CD14-positive monocyte (primary cell): ENCODE measurements at regions not wholly inside any gene's neighbourhood (a gene's known extent, or its start where the extent isn't known, plus 50 kb on each side); places are given as distances from the start of the nearest gene placed in this dataset.

Experiments
- DNase-seq, 3 donors: peaks; one replicate each; pipeline ENCODE4 v3.0.0-alpha.2; 2011 to 2022
- H2AFZ ChIP-seq: 2 replicates; pipeline ENCODE4 v1.6.0; 2012; ENCODE audit warnings: mild to moderate bottlenecking, low read depth, low read length, inconsistent platforms; ENCODE audit not compliant: insufficient read depth, poor library complexity, severe bottlenecking
- H3K27ac ChIP-seq, 2 donors: 1 replicate in 1 of 2; 2 replicates in 1 of 2; pipeline ENCODE4 v1.5.1; 2012 to 2013; ENCODE audit warnings: low read length in 2 of 2, control low read depth in 1 of 2, inconsistent platforms in 1 of 2, low read depth in 1 of 2, mild to moderate bottlenecking in 1 of 2
- H3K27me3 ChIP-seq, 2 donors: one replicate each; pipeline versions ENCODE4 v1.6.0 to v1.6.1; 2011 to 2013; ENCODE audit warnings: low read length in 2 of 2; ENCODE audit not compliant: control insufficient read depth in 2 of 2, insufficient read depth in 2 of 2
- H3K36me3 ChIP-seq, 2 donors: replicated peaks in 1 of 2; 1 replicate in 1 of 2; 2 replicates in 1 of 2; pipeline versions ENCODE4 v1.5.1 to v1.6.1; 2012 to 2013; ENCODE audit warnings: low read length in 2 of 2, control low read depth in 1 of 2, inconsistent platforms in 1 of 2, mild to moderate bottlenecking in 1 of 2; ENCODE audit not compliant: insufficient read depth in 2 of 2, control insufficient read depth in 1 of 2
- H3K4me1 ChIP-seq, 2 donors: 1 replicate in 1 of 2; 2 replicates in 1 of 2; pipeline versions ENCODE4 v1.5.1 to v1.6.1; 2012 to 2013; ENCODE audit warnings: low read length in 2 of 2, control low read depth in 1 of 2, inconsistent platforms in 1 of 2, mild to moderate bottlenecking in 1 of 2, moderate library complexity in 1 of 2; ENCODE audit not compliant: insufficient read depth in 2 of 2, control insufficient read depth in 1 of 2
- H3K4me2 ChIP-seq: replicated peaks from 2 replicates; pipeline ENCODE3; 2012; ENCODE audit warnings: low read length, moderate library complexity, mild to moderate bottlenecking; ENCODE audit not compliant: poor library complexity, severe bottlenecking; ENCODE audit errors: extremely low read depth
- H3K4me3 ChIP-seq, 3 experiments: fragments of 200-600 bp in 1 of 3; sonication (generic) in 1 of 3; replicated peaks in 1 of 3; 1 replicate in 2 of 3; 2 replicates in 1 of 3; pipeline ENCODE4 v1.5.1; 2011 to 2013; ENCODE audit warnings: low read length in 3 of 3, mild to moderate bottlenecking in 3 of 3, control low read depth in 2 of 3, low read depth in 2 of 3, inconsistent platforms in 1 of 3, moderate library complexity in 1 of 3
- H3K79me2 ChIP-seq: 2 replicates; pipeline ENCODE4 v1.6.0; 2012; ENCODE audit warnings: mild to moderate bottlenecking, control low read depth, inconsistent platforms, low read length, moderate library complexity; ENCODE audit not compliant: insufficient read depth
- H3K9ac ChIP-seq: 2 replicates; pipeline ENCODE4 v1.6.0; 2017; ENCODE audit warnings: low read length, mild to moderate bottlenecking; ENCODE audit not compliant: insufficient read depth, poor library complexity, severe bottlenecking
- H3K9me3 ChIP-seq, 2 donors: replicated peaks in 1 of 2; 1 replicate in 1 of 2; 2 replicates in 1 of 2; pipeline versions ENCODE4 v1.5.1 to v1.6.1; 2012 to 2013; ENCODE audit warnings: low read length in 2 of 2, control low read depth in 1 of 2; ENCODE audit not compliant: control insufficient read depth in 1 of 2, insufficient read depth in 1 of 2
- H4K20me1 ChIP-seq: 2 replicates; pipeline ENCODE4 v1.6.0; 2012; ENCODE audit warnings: mild to moderate bottlenecking, low read length, control low read depth, moderate library complexity; ENCODE audit not compliant: insufficient read depth
- H3K27ac Mint-ChIP-seq, 7 donors: one replicate each; pipeline ENCODE4 v1.8.0; 2020; ENCODE audit warnings: mild to moderate bottlenecking in 7 of 7, mixed read lengths in 7 of 7, moderate library complexity in 6 of 7, inconsistent platforms in 2 of 7
- H3K27me3 Mint-ChIP-seq, 3 donors: one replicate each; pipeline ENCODE4 v1.8.0; 2021 to 2022; ENCODE audit warnings: low read depth in 3 of 3, mild to moderate bottlenecking in 3 of 3, mixed read lengths in 3 of 3, moderate library complexity in 3 of 3, inconsistent platforms in 1 of 3
- H3K36me3 Mint-ChIP-seq, 2 donors: one replicate each; pipeline ENCODE4 v1.8.0; 2020; ENCODE audit warnings: mixed read lengths in 2 of 2, inconsistent platforms in 1 of 2, mild to moderate bottlenecking in 1 of 2
- H3K4me1 Mint-ChIP-seq: one replicate; pipeline ENCODE4 v1.8.0; 2020; ENCODE audit warnings: mild to moderate bottlenecking, mixed read lengths
- H3K4me3 Mint-ChIP-seq, 2 donors: one replicate each; pipeline ENCODE4 v1.8.0; 2020; ENCODE audit warnings: mild to moderate bottlenecking in 2 of 2, mixed read lengths in 2 of 2, moderate library complexity in 1 of 2
- H3K9me3 Mint-ChIP-seq, 7 donors: one replicate each; pipeline ENCODE4 v1.8.0; 2020 to 2022; ENCODE audit warnings: mixed read lengths in 7 of 7, mild to moderate bottlenecking in 6 of 7, moderate library complexity in 6 of 7, inconsistent platforms in 2 of 7
- WGBS: methylation state at CpG from one replicate; pipeline ENCODE4 v1.1.5; 2013; ENCODE audit warnings: missing lambda C conversion rate; ENCODE audit not compliant: insufficient coverage; 5-methylcytosine and 5-hydroxymethylcytosine counted together
- intact Hi-C, 2 donors: fragments of 100-400 bp; cut with micrococcal nuclease; formaldehyde crosslinking; loops; one replicate each; pipeline versions ENCODE4 v1.15.0 to v1.15.1; 2023
- TF ChIP-seq, protein P1 (sequence below): fragments of 200-600 bp; IDR thresholded peaks from one replicate; pipeline ENCODE4 v1.8.0; 2022; ENCODE audit warnings: antibody characterized with exemption, mild to moderate bottlenecking

DNA sequence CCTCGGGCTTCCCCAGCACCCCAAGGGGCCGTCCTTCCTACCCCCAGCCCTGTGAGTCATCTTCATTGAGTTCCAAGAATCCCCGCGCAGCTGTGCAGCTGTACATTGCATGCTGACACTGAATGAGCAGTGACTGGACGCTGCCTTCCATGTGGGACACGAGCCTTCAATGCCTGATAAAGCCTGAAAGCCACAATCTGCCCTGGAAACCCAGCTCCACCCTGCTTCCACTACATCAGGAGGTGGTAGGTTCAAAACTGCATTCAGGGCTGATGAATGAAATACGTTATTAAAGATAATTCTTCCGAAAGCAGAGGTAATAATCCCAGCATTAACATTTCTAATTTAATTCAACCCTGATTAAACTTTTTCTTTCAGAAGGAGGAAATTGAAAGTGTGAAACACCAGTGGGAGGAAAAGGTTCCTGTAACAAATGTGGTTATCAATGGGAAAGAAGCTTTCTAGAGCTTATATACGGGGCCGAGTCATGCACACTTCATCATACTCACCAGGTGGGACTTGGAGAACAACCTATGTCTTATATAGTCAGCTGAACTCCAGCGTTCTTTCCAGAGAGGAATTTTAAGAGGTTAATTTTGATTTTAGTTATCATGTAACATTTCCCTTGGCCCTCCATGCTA, 360.1 kb downstream of the LPIN1 start:
- Histone ChIP-seq H3K36me3 (no peaks in the 10 kb centered on the region), H2AFZ (no peak overlapping the region), H3K27ac (no peak overlapping the region), H3K4me3 (no peak overlapping the region), H4K20me1 (no peaks in the 10 kb centered on the region), H3K4me2 (no peak overlapping the region), H3K9ac (no peak overlapping the region), H3K79me2 (no peaks in the 10 kb centered on the region), H3K9me3 (no peaks in the 10 kb centered on the region), H3K4me1 (no peaks in the 10 kb centered on the region), H3K27me3 (peaks cover 2 to 3% of the 10 kb centered on the region in 2 donors)
- intact Hi-C loops, result no loop called here
- peak overlapping the region in 1 of 7 donors; percentile 43 for H3K27ac Mint-ChIP-seq
- H3K9me3 Mint-ChIP-seq, result peaks cover 0 to 4% (median 0%) of the 10 kb centered on the region in 7 donors
- H3K27me3 Mint-ChIP-seq, result peaks cover 0 to 7% (median 4%) of the 10 kb centered on the region in 3 donors
- 87% methylated on average over 4 of the region's 11 CpGs for WGBS
- H3K4me3 Mint-ChIP-seq, result no peak overlapping the region
- TF ChIP-seq, protein P1, sequence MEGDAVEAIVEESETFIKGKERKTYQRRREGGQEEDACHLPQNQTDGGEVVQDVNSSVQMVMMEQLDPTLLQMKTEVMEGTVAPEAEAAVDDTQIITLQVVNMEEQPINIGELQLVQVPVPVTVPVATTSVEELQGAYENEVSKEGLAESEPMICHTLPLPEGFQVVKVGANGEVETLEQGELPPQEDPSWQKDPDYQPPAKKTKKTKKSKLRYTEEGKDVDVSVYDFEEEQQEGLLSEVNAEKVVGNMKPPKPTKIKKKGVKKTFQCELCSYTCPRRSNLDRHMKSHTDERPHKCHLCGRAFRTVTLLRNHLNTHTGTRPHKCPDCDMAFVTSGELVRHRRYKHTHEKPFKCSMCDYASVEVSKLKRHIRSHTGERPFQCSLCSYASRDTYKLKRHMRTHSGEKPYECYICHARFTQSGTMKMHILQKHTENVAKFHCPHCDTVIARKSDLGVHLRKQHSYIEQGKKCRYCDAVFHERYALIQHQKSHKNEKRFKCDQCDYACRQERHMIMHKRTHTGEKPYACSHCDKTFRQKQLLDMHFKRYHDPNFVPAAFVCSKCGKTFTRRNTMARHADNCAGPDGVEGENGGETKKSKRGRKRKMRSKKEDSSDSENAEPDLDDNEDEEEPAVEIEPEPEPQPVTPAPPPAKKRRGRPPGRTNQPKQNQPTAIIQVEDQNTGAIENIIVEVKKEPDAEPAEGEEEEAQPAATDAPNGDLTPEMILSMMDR, result no peak
- DNase-seq, result peak in 1 of 3 donors; percentile 48
- no peaks in the 10 kb centered on the region for H3K36me3 Mint-ChIP-seq
- no peaks in the 10 kb centered on the region for H3K4me1 Mint-ChIP-seq

DNA sequence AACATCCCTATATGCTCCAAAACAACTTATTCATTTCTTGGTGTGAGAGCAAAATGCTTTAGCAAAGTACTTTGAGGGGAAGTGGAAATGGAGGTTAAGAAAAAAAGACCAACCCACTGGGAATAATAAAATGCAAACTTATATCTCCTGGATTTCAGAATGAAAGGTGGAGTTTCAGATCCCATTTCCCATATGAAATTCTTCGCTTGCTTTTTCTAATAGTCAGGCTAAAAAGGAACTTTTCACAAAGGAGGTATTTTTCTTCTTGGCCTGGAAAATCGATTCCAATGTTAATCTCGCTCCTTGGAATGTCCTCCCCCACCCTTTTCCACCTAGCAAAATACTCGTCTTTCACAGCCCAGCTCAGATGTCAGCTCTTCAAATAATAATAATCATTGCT, 360.9 kb downstream of the LPIN1 start:
- no peak overlapping the region for H3K27ac ChIP-seq
- no peak overlapping the region for H3K9ac ChIP-seq
- no peaks in the 10 kb centered on the region for H3K36me3 ChIP-seq
- H3K4me3 ChIP-seq, result no peak overlapping the region
- Mint-ChIP-seq H3K27me3 (peaks cover 0 to 7% (median 4%) of the 10 kb centered on the region in 3 donors), H3K27ac (no peak overlapping the region), H3K4me1 (no peaks in the 10 kb centered on the region), H3K4me3 (no peak overlapping the region), H3K36me3 (no peaks in the 10 kb centered on the region), H3K9me3 (peaks cover 0 to 4% (median 0%) of the 10 kb centered on the region in 7 donors)
- H3K9me3 ChIP-seq, result no peaks in the 10 kb centered on the region
- TF ChIP-seq, protein P1, result no peak
- H3K4me1 ChIP-seq, result no peaks in the 10 kb centered on the region
- H3K4me2 ChIP-seq, result no peak overlapping the region
- H2AFZ ChIP-seq, result no peak overlapping the region
- intact Hi-C loops, result no loop called here
- no peaks in the 10 kb centered on the region for H4K20me1 ChIP-seq
- DNase-seq, result no peak
- H3K27me3 ChIP-seq, result peaks cover 2 to 3% of the 10 kb centered on the region in 2 donors
- WGBS, result 100% methylated on average over 1 of the region's 4 CpGs
- H3K79me2 ChIP-seq, result no peaks in the 10 kb centered on the region
